Esophagus (tissue), 2 donors: ENCODE measurements at regions not wholly inside any gene's neighbourhood (a gene's known extent, or its start where the extent isn't known, plus 50 kb on each side); places are given as distances from the start of the nearest gene placed in this dataset.

Experiments
- H3K27ac ChIP-seq, 2 donors: one replicate each; pipeline ENCODE4 v1.5.1; 2013; ENCODE audit warnings: low read depth in 2 of 2, mild to moderate bottlenecking in 2 of 2, inconsistent platforms in 1 of 2, low read length in 1 of 2, moderate library complexity in 1 of 2
- H3K27me3 ChIP-seq, 2 donors: one replicate each; pipeline ENCODE4 v1.6.1; 2013; ENCODE audit warnings: low read length in 2 of 2, control low read depth in 1 of 2, mild to moderate bottlenecking in 1 of 2; ENCODE audit not compliant: insufficient read depth in 2 of 2, control insufficient read depth in 1 of 2
- H3K36me3 ChIP-seq, 2 donors: one replicate each; pipeline ENCODE4 v1.6.1; 2013; ENCODE audit warnings: low read length in 1 of 2; ENCODE audit not compliant: control insufficient read depth in 2 of 2, insufficient read depth in 2 of 2
- H3K4me1 ChIP-seq, 2 donors: one replicate each; pipeline ENCODE4 v1.6.1; 2013; ENCODE audit warnings: low read length in 1 of 2; ENCODE audit not compliant: control insufficient read depth in 2 of 2, insufficient read depth in 2 of 2
- H3K4me3 ChIP-seq, 2 donors: one replicate each; pipeline ENCODE4 v1.5.1; 2013; ENCODE audit warnings: low read length in 2 of 2, mild to moderate bottlenecking in 2 of 2, low read depth in 1 of 2, moderate library complexity in 1 of 2
- H3K9me3 ChIP-seq, 2 donors: one replicate each; pipeline ENCODE4 v1.6.1; 2013; ENCODE audit warnings: mild to moderate bottlenecking in 2 of 2, low read depth in 1 of 2, low read length in 1 of 2, moderate library complexity in 1 of 2; ENCODE audit not compliant: control insufficient read depth in 2 of 2, insufficient read depth in 1 of 2
- WGBS, 2 donors: extraction: QIAGEN DNeasy Blood & Tissue Kit; methylation state at CpG; one replicate each; pipeline ENCODE4 v1.1.7; 2013; 5-methylcytosine and 5-hydroxymethylcytosine counted together
- donor health status: healthy with polysubstance abuse.
- donor health status: Bipolar disorder and iron deficiency.

GRCh38 chr3:22063500-22063899 lies 312.5 kb upstream of the ZNF385D start:
- WGBS, 2 donors = 84 to 87% methylated on average over 3 of the region's 3 CpGs
- H3K36me3 ChIP-seq = no peaks in the 10 kb centered on the region
- no peaks in the 10 kb centered on the region for H3K9me3 ChIP-seq
- no peak overlapping the region for H3K4me3 ChIP-seq
- H3K27ac ChIP-seq = no peak overlapping the region
- no peaks in the 10 kb centered on the region for H3K27me3 ChIP-seq
- no peaks in the 10 kb centered on the region for H3K4me1 ChIP-seq

- 73 to 85% methylated on average over 2 of the region's 2 CpGs for WGBS, 2 donors
- Histone ChIP-seq H3K4me3 (no peak overlapping the region), H3K36me3 (no peaks in the 10 kb centered on the region)
These were observed 317.6 kb upstream of the ZNF385D start for GRCh38 chr3:22068619-22069018.

GRCh38 chr3:22088204-22088603 lies 337.2 kb upstream of the ZNF385D start:
- H3K4me1 ChIP-seq = no peaks in the 10 kb centered on the region
- H3K36me3 ChIP-seq = no peaks in the 10 kb centered on the region
- 72% methylated on average over 3 of the region's 3 CpGs for WGBS, 2 donors
- no peaks in the 10 kb centered on the region for H3K9me3 ChIP-seq
- H3K27ac ChIP-seq = no peak overlapping the region
- H3K4me3 ChIP-seq = no peak overlapping the region
- H3K27me3 ChIP-seq = no peaks in the 10 kb centered on the region

More at GRCh38 chr3:22068619-22069018, 317.6 kb upstream of the ZNF385D start:
- no peaks in the 10 kb centered on the region for H3K9me3 ChIP-seq
- no peaks in the 10 kb centered on the region for H3K4me1 ChIP-seq
- no peak overlapping the region for H3K27ac ChIP-seq
- no peaks in the 10 kb centered on the region for H3K27me3 ChIP-seq

DNA sequence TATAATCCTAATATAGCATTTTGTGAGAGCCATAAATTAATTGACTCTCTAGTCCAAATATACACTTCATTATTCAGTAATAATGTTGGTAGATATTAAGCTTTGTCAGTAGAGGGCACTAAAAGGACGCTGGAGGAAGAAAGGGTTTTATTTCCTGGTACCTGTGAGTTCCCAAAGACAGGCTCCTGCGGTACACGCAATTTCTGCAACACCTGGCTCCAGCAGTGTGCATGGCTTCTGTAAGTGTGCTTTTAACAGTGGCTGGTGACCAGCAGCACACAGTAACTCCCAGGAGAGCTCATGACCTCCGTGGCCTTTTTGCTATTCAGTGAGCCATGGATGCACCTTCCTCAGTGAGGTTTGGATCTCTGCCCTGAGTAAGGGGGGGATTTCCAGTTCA lies 338.3 kb upstream of the ZNF385D start:
- H3K4me3 ChIP-seq = no peak overlapping the region
- H3K4me1 ChIP-seq = no peaks in the 10 kb centered on the region
- WGBS, 2 donors = 7 to 13% methylated on average over 4 of the region's 4 CpGs
- no peak overlapping the region for H3K27ac ChIP-seq
- H3K27me3 ChIP-seq = no peaks in the 10 kb centered on the region
- no peaks in the 10 kb centered on the region for H3K36me3 ChIP-seq
- H3K9me3 ChIP-seq = no peaks in the 10 kb centered on the region

- Histone ChIP-seq H3K9me3 (no peaks in the 10 kb centered on the region), H3K27me3 (no peaks in the 10 kb centered on the region), H3K36me3 (no peaks in the 10 kb centered on the region), H3K27ac (no peak overlapping the region), H3K4me1 (no peaks in the 10 kb centered on the region), H3K4me3 (no peak overlapping the region)
- WGBS, 2 donors = 83 to 84% methylated on average over 2 of the region's 2 CpGs
These were observed 340.3 kb upstream of the ZNF385D start for GRCh38 chr3:22091329-22091728.

GRCh38 chr3:22098021-22098420 lies 347.0 kb upstream of the ZNF385D start:
- Histone ChIP-seq H3K36me3 (no peaks in the 10 kb centered on the region), H3K27ac (no peak overlapping the region), H3K27me3 (peaks cover 0 to 4% of the 10 kb centered on the region in 2 donors), H3K4me1 (no peaks in the 10 kb centered on the region), H3K9me3 (no peaks in the 10 kb centered on the region), H3K4me3 (no peak overlapping the region)
- WGBS, 2 donors = 40 to 57% methylated on average over 2 of the region's 2 CpGs

GRCh38 chr3:22101351-22101750 lies 350.3 kb upstream of the ZNF385D start:
- H3K36me3 ChIP-seq = no peaks in the 10 kb centered on the region
- H3K27ac ChIP-seq = no peak overlapping the region
- no peaks in the 10 kb centered on the region for H3K4me1 ChIP-seq
- no peak overlapping the region for H3K4me3 ChIP-seq
- peaks cover 0 to 4% of the 10 kb centered on the region in 2 donors for H3K27me3 ChIP-seq
- no peaks in the 10 kb centered on the region for H3K9me3 ChIP-seq
- WGBS, 2 donors = 71 to 74% methylated on average over 6 of the region's 6 CpGs

DNA sequence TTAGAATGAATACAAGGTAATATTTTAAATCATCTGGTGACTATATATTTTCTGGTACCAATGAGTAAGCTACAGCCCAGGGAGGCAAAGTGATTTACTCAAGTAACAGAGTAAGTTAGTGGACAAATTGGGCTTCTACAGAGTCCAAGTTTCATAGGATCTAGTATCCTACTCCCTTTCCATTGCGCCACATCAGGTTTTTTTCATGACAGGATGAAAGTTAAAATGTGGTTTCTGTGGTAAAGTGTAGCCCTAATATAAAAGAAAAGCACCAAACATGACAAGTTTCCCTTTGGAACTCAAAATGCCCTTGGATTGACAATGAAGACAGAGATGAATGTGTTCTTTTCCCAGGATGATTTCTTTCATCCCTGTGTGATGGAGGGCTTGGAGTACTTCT lies 350.8 kb upstream of the ZNF385D start:
- Histone ChIP-seq H3K27me3 (peaks cover 0 to 4% of the 10 kb centered on the region in 2 donors), H3K4me3 (no peak overlapping the region), H3K36me3 (no peaks in the 10 kb centered on the region), H3K9me3 (no peaks in the 10 kb centered on the region), H3K27ac (no peak overlapping the region), H3K4me1 (no peaks in the 10 kb centered on the region)
- WGBS, 2 donors = 81 to 92% methylated on average over 1 of the region's 1 CpG

- H3K27me3 ChIP-seq = no peaks in the 10 kb centered on the region
- 79 to 83% methylated on average over 1 of the region's 1 CpG for WGBS, 2 donors
- H3K4me1 ChIP-seq = no peaks in the 10 kb centered on the region
- no peaks in the 10 kb centered on the region for H3K36me3 ChIP-seq
- H3K9me3 ChIP-seq = no peaks in the 10 kb centered on the region
- H3K4me3 ChIP-seq = no peak overlapping the region
- no peak overlapping the region for H3K27ac ChIP-seq
These were observed 352.4 kb upstream of the ZNF385D start for GRCh38 chr3:22103423-22103822.

GRCh38 chr3:22106213-22106896 lies 355.3 kb upstream of the ZNF385D start:
- no peak overlapping the region for H3K27ac ChIP-seq
- no peaks in the 10 kb centered on the region for H3K36me3 ChIP-seq
- no peaks in the 10 kb centered on the region for H3K27me3 ChIP-seq
- H3K4me3 ChIP-seq = no peak overlapping the region
- no peaks in the 10 kb centered on the region for H3K4me1 ChIP-seq
- WGBS, 2 donors = 64% methylated on average over 5 of the region's 5 CpGs
- H3K9me3 ChIP-seq = no peaks in the 10 kb centered on the region
